MCF 10A (cell line): ENCODE measurements at regions not wholly inside any gene's neighbourhood (a gene's known extent, or its start where the extent isn't known, plus 50 kb on each side); places are given as distances from the start of the nearest gene placed in this dataset.
A peak's percentile ranks its signal among the peaks of the same experiment; 100 is the strongest.

Experiments
- BruUV-seq: library from RNA; stranded (reverse); fragments of 400-500 nt; replicated peaks from 2 replicates; lab custom pipeline; 2021; lab: Mats Ljungman, UMichigan
- CTCF ChIA-PET: fragments of 300-600 bp; sonication (Branson Sonifier 250); formaldehyde crosslinking; extraction: SDS; loops from one replicate; lab custom pipeline; 2021; ENCODE audit warnings: antibody characterized with exemption, inconsistent platforms; lab: Yijun Ruan, JAX
- POLR2A ChIA-PET: fragments of 300-600, 350-650 bp; sonication (Branson Sonifier 250); formaldehyde crosslinking; extraction: SDS; loops from one replicate; lab custom pipeline; 2020; ENCODE audit warnings: antibody characterized with exemption, inconsistent platforms; lab: Yijun Ruan, JAX
- DNase-seq: peaks from one replicate; pipeline ENCODE4 v3.0.0-alpha.2; 2018; ENCODE audit not compliant: unreplicated experiment
- H3K27ac Mint-ChIP-seq: one replicate; pipeline ENCODE4 v1.8.0; 2022; ENCODE audit warnings: mild to moderate bottlenecking, low read depth, mixed read lengths; ENCODE audit not compliant: unreplicated experiment
- H3K27me3 Mint-ChIP-seq: one replicate; pipeline ENCODE4 v1.8.0; 2022; ENCODE audit warnings: mixed read lengths; ENCODE audit not compliant: insufficient read depth, unreplicated experiment
- H3K36me3 Mint-ChIP-seq: one replicate; pipeline ENCODE4 v1.8.0; 2022; ENCODE audit warnings: mild to moderate bottlenecking, moderate library complexity, mixed read lengths; ENCODE audit not compliant: insufficient read depth, unreplicated experiment
- H3K4me1 Mint-ChIP-seq: one replicate; pipeline ENCODE4 v1.8.0; 2022; ENCODE audit warnings: mixed read lengths; ENCODE audit not compliant: insufficient read depth, unreplicated experiment
- H3K4me3 Mint-ChIP-seq: one replicate; pipeline ENCODE4 v1.8.0; 2022; ENCODE audit warnings: mild to moderate bottlenecking, moderate library complexity, mixed read lengths; ENCODE audit not compliant: unreplicated experiment
- H3K9me3 Mint-ChIP-seq: one replicate; pipeline ENCODE4 v1.8.0; 2022; ENCODE audit warnings: mixed read lengths; ENCODE audit not compliant: unreplicated experiment
- CTCF ChIP-seq: fragments of 200-600 bp; IDR thresholded peaks from one replicate; pipeline ENCODE4 v1.8.0; 2022; ENCODE audit warnings: antibody characterized with exemption, mild to moderate bottlenecking; ENCODE audit not compliant: unreplicated experiment
- intact Hi-C: fragments of 100-400 bp; cut with micrococcal nuclease; formaldehyde crosslinking; loops from 2 replicates; pipeline ENCODE4 v1.14.1; 2022

GRCh38 chr1:229127301-229127700 lies 143.6 kb upstream of the RAB4A start:
- no peak for TF ChIP-seq CTCF
- BruUV-seq: no TSS peak
- H3K4me3 Mint-ChIP-seq: no peak overlapping the region
- H3K4me1 Mint-ChIP-seq: peaks cover 7% of the 10 kb centered on the region
- no peaks in the 10 kb centered on the region for H3K9me3 Mint-ChIP-seq
- no peaks in the 10 kb centered on the region for H3K36me3 Mint-ChIP-seq
- peaks cover 25% of the 10 kb centered on the region for H3K27me3 Mint-ChIP-seq
- no peak overlapping the region for H3K27ac Mint-ChIP-seq
- CTCF ChIA-PET: interaction anchor here (1.5 kb wide), 1 partner anchor 24 kb away, joined by 5 read pairs; no protein-coding TSS in a partner anchor
- intact Hi-C loops: no loop called here
- peak; percentile 74 for DNase-seq
- POLR2A ChIA-PET: no interaction called here

GRCh38 chr1:229128066-229128608 lies 142.8 kb upstream of the RAB4A start:
- ChIA-PET POLR2A (interaction anchor here (0.8 kb wide), 1 partner anchor 214 kb away, joined by 3 read pairs; no protein-coding TSS in a partner anchor), CTCF (interaction anchor here (0.6 to 1.5 kb wide), 6 partner anchors 11 to 139 kb away, joined by 3 to 7 read pairs (median 3); no protein-coding TSS in a partner anchor)
- intact Hi-C loops: no loop called here
- no peak for TF ChIP-seq CTCF
- Mint-ChIP-seq H3K27me3 (peaks cover 27% of the 10 kb centered on the region), H3K27ac (no peak overlapping the region), H3K36me3 (no peaks in the 10 kb centered on the region), H3K9me3 (no peaks in the 10 kb centered on the region), H3K4me1 (peaks cover 7% of the 10 kb centered on the region), H3K4me3 (no peak overlapping the region)
- no peak for DNase-seq
- BruUV-seq: no TSS peak

GRCh38 chr1:229129301-229130027 lies 141.4 kb upstream of the RAB4A start:
- ChIA-PET POLR2A (interaction anchor here (0.6 to 0.7 kb wide), 2 partner anchors 197 to 1305 kb away, joined by 3 to 4 read pairs; no protein-coding TSS in a partner anchor), CTCF (interaction anchor here (1.0 to 1.1 kb wide), 2 partner anchors 23 to 27 kb away, joined by 3 read pairs; no protein-coding TSS in a partner anchor)
- H3K27me3 Mint-ChIP-seq: peaks cover 27% of the 10 kb centered on the region
- BruUV-seq: no TSS peak
- H3K4me3 Mint-ChIP-seq: no peak overlapping the region
- TF ChIP-seq CTCF: no peak
- peaks cover 8% of the 10 kb centered on the region for H3K9me3 Mint-ChIP-seq
- intact Hi-C loops: no loop called here
- no peak overlapping the region for H3K27ac Mint-ChIP-seq
- no peaks in the 10 kb centered on the region for H3K36me3 Mint-ChIP-seq
- H3K4me1 Mint-ChIP-seq: peaks cover 7% of the 10 kb centered on the region
- no peak for DNase-seq

GRCh38 chr1:229130028-229130668 lies 140.8 kb upstream of the RAB4A start:
- H3K27ac Mint-ChIP-seq: no peak overlapping the region
- no peaks in the 10 kb centered on the region for H3K36me3 Mint-ChIP-seq
- peaks cover 9% of the 10 kb centered on the region for H3K9me3 Mint-ChIP-seq
- TF ChIP-seq CTCF: no peak
- H3K4me3 Mint-ChIP-seq: no peak overlapping the region
- no peak for DNase-seq
- no TSS peak for BruUV-seq
- ChIA-PET CTCF (interaction anchor here (0.6 kb wide), 1 partner anchor 13 kb away, joined by 3 read pairs; no protein-coding TSS in a partner anchor), POLR2A (interaction anchor here (0.7 kb wide), 1 partner anchor 198 kb away, joined by 4 read pairs; no protein-coding TSS in a partner anchor)
- H3K27me3 Mint-ChIP-seq: peaks cover 27% of the 10 kb centered on the region
- intact Hi-C loops: no loop called here
- H3K4me1 Mint-ChIP-seq: peaks cover 7% of the 10 kb centered on the region
